MM.1S (cell line): ENCODE measurements at regions not wholly inside any gene's neighbourhood (a gene's known extent, or its start where the extent isn't known, plus 50 kb on each side); places are given as distances from the start of the nearest gene placed in this dataset.

Source experiments
- EZH2 ChIP-seq: fragments of 300-600 bp; sonication (generic); optimal IDR thresholded peaks from 2 replicates; pipeline ENCODE3; 2017; ENCODE audit warnings: low read depth, mild to moderate bottlenecking, antibody characterized with exemption, low read length, mixed read lengths
- EZH2phosphoT487 ChIP-seq: fragments of 300-600 bp; sonication (generic); IDR thresholded peaks from 2 replicates; pipeline ENCODE4 v1.6.1; 2018; ENCODE audit warnings: antibody characterized with exemption, low read length
- TF ChIP-seq, protein P1 (sequence below): fragments of 300-600 bp; sonication (generic); IDR thresholded peaks from 2 replicates; pipeline ENCODE4 v1.5.1; 2016; ENCODE audit warnings: antibody characterized with exemption, low read length, mixed read lengths

DNA sequence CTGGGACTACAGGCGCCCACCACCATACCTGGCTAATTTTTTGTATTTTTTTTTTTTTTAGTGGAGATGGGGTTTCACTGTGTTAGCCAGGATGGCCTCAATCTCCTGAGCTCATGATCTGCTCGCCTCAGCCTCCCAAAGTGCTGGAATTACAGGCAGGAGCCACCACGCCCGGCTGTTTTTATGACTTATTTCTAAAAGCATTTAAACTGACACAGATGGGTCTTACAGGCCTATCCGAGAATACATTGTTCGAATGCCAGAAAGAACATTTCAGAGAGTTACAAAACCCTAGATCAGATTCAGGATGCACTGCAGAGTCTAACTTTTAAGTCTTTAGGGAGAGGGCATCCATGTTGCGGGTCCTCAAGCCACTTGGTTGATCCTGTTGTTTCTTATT, 234.7 kb upstream of the MAF start:
- TF ChIP-seq, protein P1, sequence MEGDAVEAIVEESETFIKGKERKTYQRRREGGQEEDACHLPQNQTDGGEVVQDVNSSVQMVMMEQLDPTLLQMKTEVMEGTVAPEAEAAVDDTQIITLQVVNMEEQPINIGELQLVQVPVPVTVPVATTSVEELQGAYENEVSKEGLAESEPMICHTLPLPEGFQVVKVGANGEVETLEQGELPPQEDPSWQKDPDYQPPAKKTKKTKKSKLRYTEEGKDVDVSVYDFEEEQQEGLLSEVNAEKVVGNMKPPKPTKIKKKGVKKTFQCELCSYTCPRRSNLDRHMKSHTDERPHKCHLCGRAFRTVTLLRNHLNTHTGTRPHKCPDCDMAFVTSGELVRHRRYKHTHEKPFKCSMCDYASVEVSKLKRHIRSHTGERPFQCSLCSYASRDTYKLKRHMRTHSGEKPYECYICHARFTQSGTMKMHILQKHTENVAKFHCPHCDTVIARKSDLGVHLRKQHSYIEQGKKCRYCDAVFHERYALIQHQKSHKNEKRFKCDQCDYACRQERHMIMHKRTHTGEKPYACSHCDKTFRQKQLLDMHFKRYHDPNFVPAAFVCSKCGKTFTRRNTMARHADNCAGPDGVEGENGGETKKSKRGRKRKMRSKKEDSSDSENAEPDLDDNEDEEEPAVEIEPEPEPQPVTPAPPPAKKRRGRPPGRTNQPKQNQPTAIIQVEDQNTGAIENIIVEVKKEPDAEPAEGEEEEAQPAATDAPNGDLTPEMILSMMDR, result no peak
- TF ChIP-seq EZH2 (no peak), EZH2phosphoT487 (no peak)
